ENCODE measurements at regions not wholly inside any gene's neighbourhood (a gene's known extent, or its start where the extent isn't known, plus 50 kb on each side); places are given as distances from the start of the nearest gene placed in this dataset.

DNA sequence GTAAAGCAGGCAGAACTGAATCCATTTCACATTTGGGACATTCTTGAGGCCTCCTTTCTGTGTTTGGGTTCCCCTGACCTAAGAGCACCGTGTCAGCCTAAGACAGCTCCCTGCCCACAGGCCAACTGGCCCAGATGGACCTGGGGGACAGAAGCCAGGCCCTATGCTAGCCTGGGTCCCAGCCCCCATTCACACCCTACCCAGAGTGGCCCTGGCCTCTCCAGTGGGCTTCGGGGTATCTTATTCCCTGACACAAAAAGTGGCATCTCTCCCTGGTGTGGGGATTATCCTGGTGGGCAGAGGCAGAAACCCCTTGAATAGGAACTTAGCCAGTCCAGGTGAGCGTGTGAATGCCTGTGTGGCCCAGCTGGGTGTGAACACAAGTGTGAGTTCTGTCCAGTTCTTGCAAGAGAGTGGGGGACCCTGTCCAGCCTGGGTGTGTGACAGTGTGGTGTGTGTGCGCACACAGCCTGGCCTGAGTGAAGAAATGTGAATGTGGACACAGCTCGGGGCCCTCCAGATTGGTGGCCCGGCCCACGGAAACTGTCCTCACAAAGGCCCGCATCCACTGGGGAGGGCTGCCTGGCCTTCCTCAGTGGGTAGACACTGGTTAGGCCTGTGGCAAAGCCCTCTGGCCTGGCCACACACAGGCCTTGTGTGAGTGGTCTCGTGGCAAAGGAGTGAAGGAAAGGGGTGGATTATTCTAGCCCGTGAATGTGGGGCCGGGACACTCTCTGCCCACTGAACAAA lies 63.0 kb upstream of the HAAO start:
- H3K36me3 ChIP-seq (ENCODE audit: control insufficient read depth, insufficient read depth, low read length), result no peaks in the 10 kb centered on the region
- CTCF ChIA-PET, result no interaction called here
- intact Hi-C loops (cut with micrococcal nuclease; ENCODE audit: unreplicated experiment), result loop anchor here (5.0 kb wide), 1 partner anchor 372 kb away; the partner anchor contains the start of gene ZFP36L2
- no peak overlapping the region for H3K4me3 ChIP-seq (ENCODE audit: low read depth in 2 of 2, low read length in 2 of 2)
- in situ Hi-C loops (cut with HindIII; ENCODE audit: low pct_unique_long_range_greater_than_20kb, low sequenced_read_pairs), result no loop called here
- POLR2A ChIA-PET, result no interaction called here
- no peaks in the 10 kb centered on the region for H3K4me1 ChIP-seq (ENCODE audit: control insufficient read depth, insufficient read depth, low read length)
- ATAC-seq (no peak), DNase-seq (ENCODE audit: low read depth, low spot score) (no peak)
- H3K9me3 ChIP-seq (ENCODE audit: control insufficient read depth, insufficient read depth, low read depth, low read length), result no peaks in the 10 kb centered on the region
- TF ChIP-seq, protein P1, sequence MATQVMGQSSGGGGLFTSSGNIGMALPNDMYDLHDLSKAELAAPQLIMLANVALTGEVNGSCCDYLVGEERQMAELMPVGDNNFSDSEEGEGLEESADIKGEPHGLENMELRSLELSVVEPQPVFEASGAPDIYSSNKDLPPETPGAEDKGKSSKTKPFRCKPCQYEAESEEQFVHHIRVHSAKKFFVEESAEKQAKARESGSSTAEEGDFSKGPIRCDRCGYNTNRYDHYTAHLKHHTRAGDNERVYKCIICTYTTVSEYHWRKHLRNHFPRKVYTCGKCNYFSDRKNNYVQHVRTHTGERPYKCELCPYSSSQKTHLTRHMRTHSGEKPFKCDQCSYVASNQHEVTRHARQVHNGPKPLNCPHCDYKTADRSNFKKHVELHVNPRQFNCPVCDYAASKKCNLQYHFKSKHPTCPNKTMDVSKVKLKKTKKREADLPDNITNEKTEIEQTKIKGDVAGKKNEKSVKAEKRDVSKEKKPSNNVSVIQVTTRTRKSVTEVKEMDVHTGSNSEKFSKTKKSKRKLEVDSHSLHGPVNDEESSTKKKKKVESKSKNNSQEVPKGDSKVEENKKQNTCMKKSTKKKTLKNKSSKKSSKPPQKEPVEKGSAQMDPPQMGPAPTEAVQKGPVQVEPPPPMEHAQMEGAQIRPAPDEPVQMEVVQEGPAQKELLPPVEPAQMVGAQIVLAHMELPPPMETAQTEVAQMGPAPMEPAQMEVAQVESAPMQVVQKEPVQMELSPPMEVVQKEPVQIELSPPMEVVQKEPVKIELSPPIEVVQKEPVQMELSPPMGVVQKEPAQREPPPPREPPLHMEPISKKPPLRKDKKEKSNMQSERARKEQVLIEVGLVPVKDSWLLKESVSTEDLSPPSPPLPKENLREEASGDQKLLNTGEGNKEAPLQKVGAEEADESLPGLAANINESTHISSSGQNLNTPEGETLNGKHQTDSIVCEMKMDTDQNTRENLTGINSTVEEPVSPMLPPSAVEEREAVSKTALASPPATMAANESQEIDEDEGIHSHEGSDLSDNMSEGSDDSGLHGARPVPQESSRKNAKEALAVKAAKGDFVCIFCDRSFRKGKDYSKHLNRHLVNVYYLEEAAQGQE (IDR thresholded peaks at IDR 0.05; ENCODE audit: insufficient read depth in 1 of 2, low read depth in 2 of 2, low read length in 1 of 2), result no peak
- no peak for TF ChIP-seq POLR2AphosphoS5 (IDR thresholded peaks at IDR 0.05; ENCODE audit: low read depth, low read length)
- no peak for TF ChIP-seq SIN3A (IDR thresholded peaks at IDR 0.05; ENCODE audit: borderline replicate concordance, insufficient read depth, low read depth, low read length)
- BruUV-seq (replicated peaks), result no TSS peak
- no peak overlapping the region for H3K27ac ChIP-seq (ENCODE audit: low read length)
- H3K27me3 ChIP-seq (ENCODE audit: control insufficient read depth, insufficient read depth, low read length), result no peaks in the 10 kb centered on the region

DNA sequence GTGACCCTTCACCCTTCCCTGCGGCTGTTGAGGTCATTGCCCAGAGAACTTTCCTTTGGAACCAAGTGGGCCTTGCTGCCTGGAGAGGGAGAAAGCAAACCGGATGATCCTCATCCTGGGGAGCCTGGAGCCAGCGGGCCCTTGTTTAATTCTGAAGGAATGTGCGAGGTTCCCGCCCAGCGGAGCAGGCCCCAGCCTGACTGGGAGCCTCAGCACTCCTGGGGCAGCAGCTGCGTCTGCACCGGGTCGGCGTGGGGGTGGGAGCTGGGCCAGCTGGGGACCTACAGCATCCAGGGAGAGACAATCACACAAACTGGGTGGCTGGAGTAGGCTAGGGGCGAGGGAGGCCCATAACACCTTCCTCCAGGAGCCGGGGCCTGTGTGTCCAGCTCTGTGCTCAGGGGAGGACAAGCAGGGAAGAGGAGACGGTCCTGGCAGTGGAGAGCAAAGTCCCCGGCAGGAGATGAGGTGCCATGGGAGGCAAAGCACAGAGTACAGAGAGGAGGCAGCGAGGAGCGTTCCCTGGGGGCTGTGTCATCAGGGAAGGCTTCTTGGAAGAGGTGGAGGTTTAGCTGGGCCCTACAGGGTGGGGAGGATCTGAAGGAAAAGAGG lies 61.9 kb upstream of the HAAO start:
- Histone ChIP-seq H3K27me3 (ENCODE audit: control insufficient read depth, insufficient read depth, low read length) (no peaks in the 10 kb centered on the region), H3K4me1 (ENCODE audit: control insufficient read depth, insufficient read depth, low read length) (no peaks in the 10 kb centered on the region), H3K4me3 (ENCODE audit: low read depth in 2 of 2, low read length in 2 of 2) (no peak overlapping the region), H3K9me3 (ENCODE audit: control insufficient read depth, insufficient read depth, low read depth, low read length) (no peaks in the 10 kb centered on the region), H3K36me3 (ENCODE audit: control insufficient read depth, insufficient read depth, low read length) (no peaks in the 10 kb centered on the region), H3K27ac (ENCODE audit: low read length) (no peak overlapping the region)
- DNase-seq (ENCODE audit: low read depth, low spot score) (no peak), ATAC-seq (no peak)
- intact Hi-C loops (cut with micrococcal nuclease; ENCODE audit: unreplicated experiment) (no loop called here), in situ Hi-C loops (cut with HindIII; ENCODE audit: low pct_unique_long_range_greater_than_20kb, low sequenced_read_pairs) (no loop called here)
- POLR2A ChIA-PET, result no interaction called here
- no TSS peak for BruUV-seq (replicated peaks)
- TF ChIP-seq, protein P2, sequence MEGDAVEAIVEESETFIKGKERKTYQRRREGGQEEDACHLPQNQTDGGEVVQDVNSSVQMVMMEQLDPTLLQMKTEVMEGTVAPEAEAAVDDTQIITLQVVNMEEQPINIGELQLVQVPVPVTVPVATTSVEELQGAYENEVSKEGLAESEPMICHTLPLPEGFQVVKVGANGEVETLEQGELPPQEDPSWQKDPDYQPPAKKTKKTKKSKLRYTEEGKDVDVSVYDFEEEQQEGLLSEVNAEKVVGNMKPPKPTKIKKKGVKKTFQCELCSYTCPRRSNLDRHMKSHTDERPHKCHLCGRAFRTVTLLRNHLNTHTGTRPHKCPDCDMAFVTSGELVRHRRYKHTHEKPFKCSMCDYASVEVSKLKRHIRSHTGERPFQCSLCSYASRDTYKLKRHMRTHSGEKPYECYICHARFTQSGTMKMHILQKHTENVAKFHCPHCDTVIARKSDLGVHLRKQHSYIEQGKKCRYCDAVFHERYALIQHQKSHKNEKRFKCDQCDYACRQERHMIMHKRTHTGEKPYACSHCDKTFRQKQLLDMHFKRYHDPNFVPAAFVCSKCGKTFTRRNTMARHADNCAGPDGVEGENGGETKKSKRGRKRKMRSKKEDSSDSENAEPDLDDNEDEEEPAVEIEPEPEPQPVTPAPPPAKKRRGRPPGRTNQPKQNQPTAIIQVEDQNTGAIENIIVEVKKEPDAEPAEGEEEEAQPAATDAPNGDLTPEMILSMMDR (IDR thresholded peaks at IDR 0.05), result no peak
- TF ChIP-seq, protein P1 (IDR thresholded peaks at IDR 0.05; ENCODE audit: insufficient read depth in 1 of 2, low read depth in 2 of 2, low read length in 1 of 2), result no peak
- TF ChIP-seq SIN3A (IDR thresholded peaks at IDR 0.05; ENCODE audit: borderline replicate concordance, insufficient read depth, low read depth, low read length) (no peak), POLR2AphosphoS5 (IDR thresholded peaks at IDR 0.05; ENCODE audit: low read depth, low read length) (no peak), TCF7L2 (IDR thresholded peaks at IDR 0.05; ENCODE audit: low read depth, low read length) (no peak)
- CTCF ChIA-PET, result interaction anchor here (0.6 to 0.7 kb wide), 2 partner anchors 273 to 374 kb away, joined by 3 read pairs; no protein-coding TSS in a partner anchor

Measured in Panc1 (cell line).